Activated CD8-positive, alpha-beta T cell treated with anti-CD3 and anti-CD28 coated beads for 36 hours (primary cell): ENCODE measurements at regions not wholly inside any gene's neighbourhood (a gene's known extent, or its start where the extent isn't known, plus 50 kb on each side); places are given as distances from the start of the nearest gene placed in this dataset.

Source experiments
- ATAC-seq: fragments of 200-7000 bp; cut with Tn5 transposase; one replicate; pipeline ENCODE4 v1.10.0; 2021; ENCODE audit warnings: mild to moderate bottlenecking, moderate library complexity
- CTCF ChIA-PET: fragments of 350-600 bp; sonication (Branson Sonifier 250); formaldehyde crosslinking; loops from one replicate; lab custom pipeline; 2021; ENCODE audit warnings: antibody characterized with exemption; lab: Charles Lee
- POLR2A ChIA-PET: fragments of 350-600 bp; sonication (Branson Sonifier 250); formaldehyde crosslinking; loops from one replicate; lab custom pipeline; 2021; ENCODE audit warnings: antibody characterized with exemption; lab: Charles Lee
- DNase-seq: peaks from one replicate; pipeline ENCODE4 v3.0.0-alpha.2; 2020
- H3K27ac Mint-ChIP-seq: one replicate; pipeline ENCODE4 v1.8.0; 2021; ENCODE audit warnings: mild to moderate bottlenecking, mixed read lengths
- H3K27me3 Mint-ChIP-seq: one replicate; pipeline ENCODE4 v1.8.0; 2021; ENCODE audit warnings: mixed read lengths
- H3K36me3 Mint-ChIP-seq: one replicate; pipeline ENCODE4 v1.8.0; 2021; ENCODE audit warnings: low read depth, mixed read lengths
- H3K4me1 Mint-ChIP-seq: one replicate; pipeline ENCODE4 v1.8.0; 2021; ENCODE audit warnings: low read depth, mixed read lengths
- H3K4me3 Mint-ChIP-seq: one replicate; pipeline ENCODE4 v1.8.0; 2021; ENCODE audit warnings: mild to moderate bottlenecking, moderate library complexity, mixed read lengths
- H3K9me3 Mint-ChIP-seq: one replicate; pipeline ENCODE4 v1.8.0; 2021; ENCODE audit warnings: mixed read lengths
- intact Hi-C: fragments of 100-400 bp; cut with micrococcal nuclease; formaldehyde crosslinking; loops from one replicate; pipeline ENCODE4 v1.10.0; 2022
- TF ChIP-seq, protein P1 (sequence below): fragments of 200-600 bp; IDR thresholded peaks from one replicate; pipeline ENCODE4 v1.8.0; 2022; ENCODE audit warnings: antibody characterized with exemption, mild to moderate bottlenecking

DNA sequence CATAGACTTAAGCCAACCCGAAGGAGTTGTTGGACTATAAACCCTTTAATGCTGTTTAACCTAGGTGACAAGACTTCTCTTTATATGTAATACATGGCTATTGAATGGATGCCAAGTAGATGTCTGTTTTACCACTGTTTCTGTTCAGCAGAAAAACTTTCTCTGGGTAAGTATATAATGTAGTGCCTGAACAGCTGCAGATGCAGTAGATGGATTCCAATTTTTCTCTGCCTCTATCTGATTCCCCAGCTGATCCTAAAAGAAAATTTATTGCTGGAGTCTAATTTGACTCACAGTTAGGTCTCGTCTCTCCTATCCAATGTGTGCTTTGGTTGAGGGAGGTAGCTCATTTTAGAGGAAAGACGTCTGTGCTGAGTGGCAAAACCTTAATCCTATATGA is 256.5 kb upstream of the CBLB start:
- no peaks in the 10 kb centered on the region for H3K27me3 Mint-ChIP-seq
- TF ChIP-seq, protein P1, sequence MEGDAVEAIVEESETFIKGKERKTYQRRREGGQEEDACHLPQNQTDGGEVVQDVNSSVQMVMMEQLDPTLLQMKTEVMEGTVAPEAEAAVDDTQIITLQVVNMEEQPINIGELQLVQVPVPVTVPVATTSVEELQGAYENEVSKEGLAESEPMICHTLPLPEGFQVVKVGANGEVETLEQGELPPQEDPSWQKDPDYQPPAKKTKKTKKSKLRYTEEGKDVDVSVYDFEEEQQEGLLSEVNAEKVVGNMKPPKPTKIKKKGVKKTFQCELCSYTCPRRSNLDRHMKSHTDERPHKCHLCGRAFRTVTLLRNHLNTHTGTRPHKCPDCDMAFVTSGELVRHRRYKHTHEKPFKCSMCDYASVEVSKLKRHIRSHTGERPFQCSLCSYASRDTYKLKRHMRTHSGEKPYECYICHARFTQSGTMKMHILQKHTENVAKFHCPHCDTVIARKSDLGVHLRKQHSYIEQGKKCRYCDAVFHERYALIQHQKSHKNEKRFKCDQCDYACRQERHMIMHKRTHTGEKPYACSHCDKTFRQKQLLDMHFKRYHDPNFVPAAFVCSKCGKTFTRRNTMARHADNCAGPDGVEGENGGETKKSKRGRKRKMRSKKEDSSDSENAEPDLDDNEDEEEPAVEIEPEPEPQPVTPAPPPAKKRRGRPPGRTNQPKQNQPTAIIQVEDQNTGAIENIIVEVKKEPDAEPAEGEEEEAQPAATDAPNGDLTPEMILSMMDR = no peak
- H3K4me1 Mint-ChIP-seq = peaks cover 20% of the 10 kb centered on the region
- no peak for ATAC-seq
- ChIA-PET POLR2A (no interaction called here), CTCF (no interaction called here)
- no peaks in the 10 kb centered on the region for H3K36me3 Mint-ChIP-seq
- no peak for DNase-seq
- intact Hi-C loops = loop anchor here (10.0 kb wide), 1 partner anchor 209 kb away; no protein-coding TSS in a partner anchor
- no peak overlapping the region for H3K4me3 Mint-ChIP-seq
- no peaks in the 10 kb centered on the region for H3K9me3 Mint-ChIP-seq
- H3K27ac Mint-ChIP-seq = no peak overlapping the region

DNA sequence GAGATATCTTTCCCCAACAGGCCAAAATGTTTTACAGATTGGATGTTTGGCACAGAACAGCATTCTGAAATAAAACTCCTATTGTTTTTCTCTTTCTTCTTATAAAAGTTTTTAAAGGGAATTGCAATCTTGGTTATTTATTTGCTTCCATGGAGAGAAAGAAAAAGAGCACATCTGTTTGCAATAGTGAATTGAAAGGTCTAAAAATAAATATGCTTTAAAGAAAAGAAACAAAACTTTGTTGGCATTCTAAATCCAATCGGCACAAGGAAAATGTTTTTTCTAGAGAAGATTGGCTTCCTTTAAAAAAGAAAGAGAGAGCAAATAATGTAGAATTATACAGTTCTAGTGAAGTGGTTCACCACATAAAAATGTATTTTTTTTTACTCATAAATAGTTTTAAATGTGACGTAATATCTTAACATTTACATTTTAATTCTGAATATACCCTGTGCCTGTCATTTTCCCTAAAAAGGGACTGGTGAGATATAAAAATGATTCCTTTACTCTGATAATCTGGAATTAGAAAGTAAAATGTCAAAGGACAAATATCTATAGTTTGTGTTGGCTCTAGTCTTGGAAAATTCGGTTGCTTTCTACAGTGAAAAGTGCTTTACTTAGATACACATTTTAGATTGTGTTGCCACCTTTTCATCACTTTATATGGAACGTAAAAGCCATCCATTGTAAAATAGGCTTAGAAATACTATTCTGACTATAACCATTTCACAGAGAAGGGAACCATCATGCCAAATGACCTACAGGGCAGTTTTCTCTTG is 257.4 kb upstream of the CBLB start:
- no peak for DNase-seq
- TF ChIP-seq, protein P1 = no peak
- ChIA-PET CTCF (no interaction called here), POLR2A (no interaction called here)
- intact Hi-C loops = loop anchor here (10.0 kb wide), 1 partner anchor 209 kb away; no protein-coding TSS in a partner anchor
- Mint-ChIP-seq H3K36me3 (no peaks in the 10 kb centered on the region), H3K27me3 (no peaks in the 10 kb centered on the region), H3K4me3 (no peak overlapping the region), H3K9me3 (no peaks in the 10 kb centered on the region), H3K27ac (no peak overlapping the region), H3K4me1 (peaks cover 22% of the 10 kb centered on the region)
- ATAC-seq = no peak

DNA sequence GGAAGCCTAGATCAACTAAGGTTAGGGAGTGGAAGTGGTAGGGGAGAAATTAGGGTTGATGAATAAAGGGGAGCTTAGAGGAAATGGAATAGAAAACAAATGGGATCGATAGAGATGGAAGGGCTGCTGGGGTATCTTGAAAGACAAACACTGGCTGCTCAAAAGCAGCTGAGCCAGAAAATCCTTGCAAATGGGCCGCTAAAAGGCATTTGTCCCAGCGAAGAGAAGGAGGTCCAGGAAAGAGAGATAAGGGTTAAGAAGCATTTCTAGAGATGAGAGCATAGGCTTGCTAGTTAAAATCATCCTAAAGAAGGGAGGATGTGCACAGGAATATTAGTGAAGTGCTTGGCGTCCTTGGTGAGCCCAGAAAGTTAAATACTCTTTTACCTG is 258.0 kb upstream of the CBLB start:
- Mint-ChIP-seq H3K9me3 (no peaks in the 10 kb centered on the region), H3K4me1 (peaks cover 24% of the 10 kb centered on the region), H3K27ac (no peak overlapping the region), H3K27me3 (no peaks in the 10 kb centered on the region), H3K36me3 (no peaks in the 10 kb centered on the region), H3K4me3 (no peak overlapping the region)
- TF ChIP-seq, protein P1 = no peak
- intact Hi-C loops = loop anchor here (10.0 kb wide), 1 partner anchor 208 kb away; no protein-coding TSS in a partner anchor
- no peak for DNase-seq
- POLR2A ChIA-PET = no interaction called here
- CTCF ChIA-PET = no interaction called here
- ATAC-seq = no peak

DNA sequence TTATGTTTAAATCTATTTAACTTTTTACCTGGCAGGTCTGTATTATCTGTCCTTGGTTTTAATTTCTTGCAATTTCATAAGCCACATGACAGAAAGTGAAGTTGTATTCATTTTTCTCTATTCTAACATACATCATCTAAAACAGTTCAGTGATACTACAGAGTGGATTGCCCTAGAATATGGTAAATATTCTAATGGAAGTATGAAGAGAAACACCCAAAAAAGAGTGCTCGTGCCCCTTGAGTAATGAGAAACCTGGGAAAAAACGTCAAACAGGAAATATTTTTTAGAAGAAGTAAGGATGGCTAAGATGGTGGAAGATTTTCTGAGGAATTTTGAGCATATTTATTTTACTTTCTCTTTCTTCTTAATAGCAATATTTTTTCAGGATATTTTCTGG is 261.1 kb upstream of the CBLB start:
- ChIA-PET POLR2A (no interaction called here), CTCF (no interaction called here)
- intact Hi-C loops = loop anchor here (10.0 kb wide), 1 partner anchor 205 kb away; no protein-coding TSS in a partner anchor
- H3K27me3 Mint-ChIP-seq = no peaks in the 10 kb centered on the region
- H3K36me3 Mint-ChIP-seq = no peaks in the 10 kb centered on the region
- H3K4me1 Mint-ChIP-seq = peaks cover 29% of the 10 kb centered on the region
- H3K9me3 Mint-ChIP-seq = no peaks in the 10 kb centered on the region
- no peak for ATAC-seq
- H3K4me3 Mint-ChIP-seq = peak overlapping the region; percentile 15
- TF ChIP-seq, protein P1 = no peak
- DNase-seq = no peak
- peak overlapping the region; percentile 76 for H3K27ac Mint-ChIP-seq

DNA sequence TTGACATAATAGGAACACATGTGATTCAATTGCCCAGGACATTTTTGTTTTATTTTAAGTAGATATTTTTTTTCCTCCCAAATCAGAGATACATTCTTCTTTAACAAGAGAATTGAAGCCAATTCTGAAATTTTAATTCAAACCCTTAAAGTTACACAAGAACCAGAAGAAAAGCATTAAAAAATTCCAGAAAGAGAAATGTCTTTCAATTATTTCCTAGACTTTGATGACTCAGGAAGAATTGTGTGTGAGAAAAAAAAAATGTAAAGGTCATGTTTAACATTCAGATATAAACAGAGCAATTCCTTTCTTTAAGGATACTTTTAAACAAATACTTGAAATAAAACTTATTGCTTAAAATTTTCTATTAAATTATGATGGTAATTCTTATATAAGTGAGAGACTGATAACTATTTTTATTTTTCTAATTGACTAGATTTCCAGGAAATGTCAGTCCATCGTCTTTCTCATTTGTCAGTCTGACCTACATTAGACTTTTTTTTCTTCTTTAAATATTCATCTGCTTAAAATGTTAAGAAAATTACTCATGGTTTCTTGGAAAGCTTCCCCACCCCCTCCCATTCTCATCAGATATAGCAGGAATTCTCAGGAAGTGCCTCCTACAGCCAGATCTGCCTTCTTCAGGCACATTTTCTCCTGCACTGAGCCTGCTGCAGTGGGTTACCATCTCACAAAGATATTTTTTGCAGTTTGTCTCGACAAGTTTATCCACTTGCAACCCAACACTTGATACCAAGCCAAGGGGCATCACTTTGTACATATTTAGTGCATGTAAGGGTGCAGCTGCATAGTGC is 261.8 kb upstream of the CBLB start:
- intact Hi-C loops = no loop called here
- H3K9me3 Mint-ChIP-seq = no peaks in the 10 kb centered on the region
- H3K4me3 Mint-ChIP-seq = peak overlapping the region; percentile 15
- ATAC-seq (peak; percentile 45), DNase-seq (no peak)
- H3K27ac Mint-ChIP-seq = peak overlapping the region; percentile 51
- no peaks in the 10 kb centered on the region for H3K36me3 Mint-ChIP-seq
- CTCF ChIA-PET = no interaction called here
- TF ChIP-seq, protein P1 = no peak
- no peaks in the 10 kb centered on the region for H3K27me3 Mint-ChIP-seq
- POLR2A ChIA-PET = no interaction called here
- peaks cover 29% of the 10 kb centered on the region for H3K4me1 Mint-ChIP-seq
